ENCODE measurements at regions not wholly inside any gene's neighbourhood (a gene's known extent, or its start where the extent isn't known, plus 50 kb on each side); places are given as distances from the start of the nearest gene placed in this dataset.

- H3K27me3 ChIP-seq, result no peaks in the 10 kb centered on the region
- no peak overlapping the region for H3K27ac ChIP-seq
- no peaks in the 10 kb centered on the region for H3K36me3 ChIP-seq
- intact Hi-C loops (cut with DNase I), result no loop called here
- H3K9me3 ChIP-seq, result no peaks in the 10 kb centered on the region
- DNase-seq, result no peak
- TF ChIP-seq POLR2A (IDR thresholded peaks at IDR 0.05) (no peak), EP300 (IDR thresholded peaks at IDR 0.05) (no peak), CTCF (IDR thresholded peaks at IDR 0.05) (no peak)
- no peaks in the 10 kb centered on the region for H3K4me1 ChIP-seq (ENCODE audit: insufficient read depth)
- H3K4me3 ChIP-seq, result no peak overlapping the region
Measured at GRCh38 chr12:25746131-25746530, 193.0 kb upstream of the LMNTD1 start.

DNA sequence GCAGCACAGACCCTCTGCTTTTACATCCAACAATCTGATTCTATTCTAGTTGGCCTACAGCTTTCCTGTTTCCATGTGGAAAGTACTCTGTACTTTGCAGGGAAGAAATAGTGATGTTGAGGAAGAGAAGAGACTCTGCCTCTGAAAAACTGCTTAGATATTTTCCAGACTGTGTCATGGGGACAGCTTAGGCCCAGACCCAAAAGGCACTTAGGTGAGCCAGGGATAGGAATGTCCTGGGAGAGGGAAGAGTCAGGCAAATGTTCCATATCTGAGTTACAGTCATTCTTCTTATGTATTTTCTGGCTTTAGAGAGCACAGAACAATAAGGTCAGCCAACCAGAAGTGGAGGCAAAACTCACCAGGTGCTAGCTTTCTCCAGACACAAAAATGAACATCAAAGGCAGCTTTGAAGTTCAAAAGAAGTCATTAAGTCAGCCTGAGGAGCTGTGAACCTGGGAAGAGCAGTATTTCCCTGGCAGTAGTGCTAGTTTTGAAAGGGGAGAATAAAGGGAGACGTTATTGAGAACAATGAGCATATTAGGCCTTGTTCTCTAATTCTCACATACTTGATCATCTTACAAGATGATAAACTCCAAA, 199.7 kb upstream of the LMNTD1 start:
- DNase-seq, result no peak
- Histone ChIP-seq H3K4me3 (no peak overlapping the region), H3K4me1 (ENCODE audit: insufficient read depth) (no peaks in the 10 kb centered on the region), H3K9me3 (no peaks in the 10 kb centered on the region), H3K27me3 (no peaks in the 10 kb centered on the region), H3K27ac (no peak overlapping the region), H3K36me3 (no peaks in the 10 kb centered on the region)
- WGBS, 3 donors, result 38 to 39% (median 38%) methylated on average over 1 of the region's 1 CpG
- intact Hi-C loops (cut with DNase I), result no loop called here
- TF ChIP-seq EP300 (IDR thresholded peaks at IDR 0.05) (no peak), CTCF (IDR thresholded peaks at IDR 0.05) (no peak), POLR2A (IDR thresholded peaks at IDR 0.05) (no peak)

DNA sequence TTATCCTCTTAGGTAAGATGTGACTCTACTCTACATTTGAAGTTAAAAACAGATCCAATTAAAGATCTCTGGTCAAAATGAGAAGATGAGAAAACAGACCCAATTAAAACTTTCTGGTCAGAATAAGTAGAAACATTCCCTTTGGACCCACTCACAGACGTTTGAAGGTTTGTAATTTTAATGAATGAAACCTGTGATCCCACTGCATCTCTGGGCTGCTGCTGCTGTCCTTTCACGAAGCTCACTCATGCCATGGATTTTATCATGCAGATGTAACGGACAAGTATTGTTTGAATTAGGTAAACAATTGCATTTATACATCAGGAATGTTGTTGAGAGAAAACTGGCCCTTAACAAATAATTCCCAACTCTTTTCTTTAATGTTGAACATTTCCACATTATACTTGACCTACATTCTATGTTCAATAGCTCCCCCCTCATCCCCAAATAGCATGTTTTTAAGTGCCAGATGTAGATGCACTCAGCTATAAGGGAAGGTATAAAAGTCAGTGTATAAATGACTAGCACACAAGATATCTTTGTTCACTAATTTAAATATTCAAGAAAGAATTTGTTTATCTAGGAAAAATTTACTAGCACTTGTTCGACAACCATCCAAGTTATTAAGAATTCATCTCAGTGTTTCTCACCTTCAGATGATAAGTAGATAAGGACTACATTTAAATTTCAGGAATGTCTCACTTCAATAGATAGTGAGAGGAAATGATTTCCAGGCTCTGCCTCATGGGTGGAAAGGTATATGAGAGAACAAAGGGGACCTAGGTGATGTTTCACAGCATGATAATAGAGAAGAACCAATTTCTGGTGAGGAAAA, 202.3 kb upstream of the LMNTD1 start:
- Histone ChIP-seq H3K36me3 (no peaks in the 10 kb centered on the region), H3K9me3 (no peaks in the 10 kb centered on the region), H3K27ac (no peak overlapping the region), H3K27me3 (no peaks in the 10 kb centered on the region), H3K4me3 (no peak overlapping the region), H3K4me1 (ENCODE audit: insufficient read depth) (no peaks in the 10 kb centered on the region)
- 66 to 78% (median 71%) methylated on average over 4 of the region's 4 CpGs for WGBS, 3 donors
- no peak for DNase-seq
- no peak for TF ChIP-seq POLR2A (IDR thresholded peaks at IDR 0.05)
- no peak for TF ChIP-seq CTCF (IDR thresholded peaks at IDR 0.05)
- no peak for TF ChIP-seq EP300 (IDR thresholded peaks at IDR 0.05)
- intact Hi-C loops (cut with DNase I), result no loop called here

DNA sequence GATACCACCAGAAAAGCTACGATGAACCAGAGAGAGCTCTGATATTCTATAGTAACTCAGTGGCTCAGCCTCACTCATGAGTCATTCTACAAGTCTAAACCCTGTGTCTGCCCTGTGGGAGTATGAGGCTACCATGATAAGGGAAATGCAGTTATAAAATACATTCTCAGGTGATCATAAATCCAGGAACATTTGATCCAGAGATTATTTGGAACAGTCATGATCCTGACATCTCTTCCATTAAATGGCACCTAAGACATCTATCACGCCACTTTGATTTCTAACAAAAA, 202.6 kb upstream of the RASSF8 start:
- intact Hi-C loops (cut with DNase I), result no loop called here
- TF ChIP-seq EP300 (IDR thresholded peaks at IDR 0.05), result no peak
- TF ChIP-seq CTCF (IDR thresholded peaks at IDR 0.05), result no peak
- TF ChIP-seq POLR2A (IDR thresholded peaks at IDR 0.05), result no peak
- DNase-seq, result no peak

More for the DNA sequence above, 202.6 kb upstream of the RASSF8 start:
- Histone ChIP-seq H3K9me3 (no peaks in the 10 kb centered on the region), H3K27me3 (no peaks in the 10 kb centered on the region), H3K36me3 (no peaks in the 10 kb centered on the region), H3K4me3 (no peak overlapping the region), H3K4me1 (ENCODE audit: insufficient read depth) (no peaks in the 10 kb centered on the region), H3K27ac (no peak overlapping the region)
- WGBS, 3 donors, result 91 to 94% (median 93%) methylated on average over 2 of the region's 2 CpGs
